Hindlimb muscle (tissue), 1 donor: ENCODE measurements at regions not wholly inside any gene's neighbourhood (a gene's known extent, or its start where the extent isn't known, plus 50 kb on each side); places are given as distances from the start of the nearest gene placed in this dataset.

Experiments used
- DNase-seq: peaks from one replicate; pipeline ENCODE4 v3.0.0-alpha.2; 2013

DNA sequence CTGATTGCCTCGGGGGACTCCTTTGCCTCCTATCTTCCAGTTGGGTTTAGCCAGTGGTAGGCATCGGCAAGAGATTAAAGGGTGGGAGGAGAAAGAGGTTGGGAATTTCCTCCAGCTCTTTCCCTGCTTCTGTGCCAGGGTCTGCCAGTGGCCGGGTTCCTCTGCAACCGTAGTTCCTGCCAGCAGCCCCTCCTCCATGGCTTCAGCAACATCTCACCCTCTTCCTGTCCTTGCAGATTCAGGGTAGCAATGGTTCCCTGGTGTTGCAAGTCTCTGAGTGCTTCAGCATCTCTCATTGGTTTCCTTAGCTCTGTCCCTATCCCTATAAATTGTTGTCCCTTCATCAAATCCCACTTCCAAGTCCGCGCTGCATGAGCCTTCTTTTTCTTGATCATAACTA lies 223.1 kb upstream of the JUN start:
- no peak for DNase-seq

DNA sequence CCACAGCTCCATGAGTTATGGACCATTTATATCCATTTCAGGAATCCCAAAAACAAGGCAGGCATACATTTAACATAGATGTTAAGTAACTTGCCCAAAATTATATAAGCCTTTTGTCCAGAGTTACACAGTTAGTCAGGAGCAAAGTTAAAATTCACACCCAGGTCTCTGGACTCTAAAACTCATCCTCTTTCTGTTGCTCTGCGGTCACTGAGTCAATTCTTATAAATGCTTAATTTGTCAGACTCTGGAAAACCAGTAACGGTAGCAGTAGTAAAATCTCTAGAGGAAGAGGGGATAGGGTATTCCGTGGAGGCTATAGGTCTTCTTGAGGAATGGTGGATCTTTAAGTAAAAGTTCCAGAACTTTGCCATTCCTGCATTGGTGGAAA lies 223.6 kb upstream of the JUN start:
- no peak for DNase-seq

DNA sequence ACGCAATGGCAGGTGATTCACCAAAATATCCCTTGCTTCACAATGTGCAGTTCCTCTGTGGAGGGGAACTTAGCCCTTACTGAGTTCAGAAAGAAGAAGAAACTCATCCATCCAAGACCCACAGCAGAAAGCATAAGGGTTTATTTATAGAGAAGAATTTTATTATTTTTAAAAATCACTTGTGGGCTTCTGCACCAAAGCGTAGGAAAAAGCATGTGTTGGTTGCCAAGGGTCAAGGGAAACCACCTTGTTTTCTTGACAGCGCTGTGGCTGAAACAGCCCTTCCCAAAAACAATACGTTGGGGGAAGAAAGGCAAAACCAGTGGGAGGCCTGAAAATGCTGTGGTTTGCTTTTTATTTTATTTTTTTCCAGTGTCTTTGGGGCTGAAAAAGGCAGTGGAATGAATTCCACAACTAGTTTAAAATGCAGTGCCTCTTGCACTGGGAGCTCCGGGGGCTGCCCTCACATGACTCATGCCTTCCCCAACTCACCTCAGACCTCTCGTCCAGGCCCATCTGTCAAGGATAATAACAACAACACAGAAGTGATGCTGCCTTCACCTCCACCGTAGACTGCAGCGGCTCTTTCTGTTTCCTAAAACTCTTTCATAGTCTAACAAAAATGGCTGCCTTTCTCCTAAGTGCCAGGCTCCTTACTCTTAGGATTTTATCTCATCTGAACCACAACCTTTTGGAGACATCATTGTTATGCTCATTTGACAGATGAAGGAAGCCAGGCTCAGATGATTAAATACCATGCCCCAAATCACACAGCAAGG lies 224.2 kb upstream of the JUN start:
- DNase-seq: no peak

DNA sequence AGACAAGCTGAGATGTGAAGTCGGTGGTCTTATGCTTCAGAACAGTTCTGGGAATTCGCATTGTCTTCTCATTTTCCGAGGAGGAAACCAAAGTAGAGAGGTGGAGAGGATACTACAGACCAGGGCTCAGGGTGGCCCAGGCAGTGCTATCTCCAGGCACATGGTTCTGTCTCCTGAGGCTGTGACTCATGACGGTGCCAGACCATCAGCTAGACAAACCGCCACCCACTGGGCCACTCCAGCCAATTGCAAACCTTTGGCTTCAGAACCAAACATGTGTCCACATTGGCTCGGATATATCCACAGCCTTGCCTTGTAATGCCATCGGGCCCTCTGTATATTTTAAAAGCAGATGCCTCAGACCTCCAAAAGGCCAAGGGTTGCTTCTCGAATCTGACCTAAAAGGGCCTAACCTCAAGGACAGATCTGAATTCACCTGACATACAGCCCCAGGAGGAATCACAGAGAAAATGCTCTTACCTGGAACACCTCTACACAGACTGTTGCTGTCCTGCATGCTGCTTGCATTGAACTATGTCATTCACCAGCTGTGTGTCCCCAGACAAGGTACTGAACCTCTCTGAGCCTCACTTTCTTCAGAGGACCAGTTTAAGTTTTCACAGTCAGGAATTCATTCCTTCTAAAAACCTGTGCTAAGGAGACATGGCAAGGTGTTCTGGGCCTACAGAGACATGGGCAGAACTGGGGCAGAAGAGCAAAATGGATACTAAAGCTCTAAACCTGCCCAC lies 224.9 kb upstream of the JUN start:
- no peak for DNase-seq

DNA sequence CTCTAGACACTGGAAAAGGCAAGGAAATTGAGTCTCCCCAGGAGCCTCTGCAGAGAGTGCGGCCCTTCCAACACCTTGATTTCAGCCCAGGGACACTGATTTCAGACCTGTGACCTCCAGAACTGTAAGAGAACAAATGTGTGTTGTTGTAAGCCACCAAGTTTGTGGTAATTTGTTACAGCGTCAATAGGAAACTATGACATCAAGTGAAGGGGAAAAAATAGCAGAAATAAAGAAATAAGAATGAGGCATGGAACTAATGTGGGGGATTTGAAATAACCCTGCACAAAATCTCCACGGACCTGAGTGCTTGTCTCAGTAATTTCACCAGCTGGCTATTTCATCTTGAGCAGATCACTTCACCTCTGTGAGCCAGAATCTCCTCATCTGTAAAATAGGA lies 227.8 kb upstream of the JUN start:
- no peak for DNase-seq

DNA sequence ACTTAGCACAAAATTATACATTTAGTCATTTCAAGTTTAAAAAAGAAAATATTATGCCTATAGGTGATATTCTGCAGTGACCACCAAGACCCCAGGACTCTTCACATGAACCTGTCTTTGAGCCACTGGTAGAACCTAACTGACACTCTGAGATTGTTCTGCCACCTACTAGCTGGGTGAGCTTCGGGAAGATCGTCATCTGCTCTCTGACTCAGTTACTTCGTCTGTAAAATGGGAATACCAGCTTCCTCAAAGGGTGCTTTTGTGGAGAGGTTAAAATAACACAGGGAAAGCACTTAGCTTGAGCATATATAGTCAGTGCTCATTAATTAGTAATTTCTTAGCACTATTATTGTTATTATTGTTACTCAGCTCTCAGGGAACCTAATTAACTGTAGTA lies 228.5 kb upstream of the JUN start:
- DNase-seq: no peak

DNA sequence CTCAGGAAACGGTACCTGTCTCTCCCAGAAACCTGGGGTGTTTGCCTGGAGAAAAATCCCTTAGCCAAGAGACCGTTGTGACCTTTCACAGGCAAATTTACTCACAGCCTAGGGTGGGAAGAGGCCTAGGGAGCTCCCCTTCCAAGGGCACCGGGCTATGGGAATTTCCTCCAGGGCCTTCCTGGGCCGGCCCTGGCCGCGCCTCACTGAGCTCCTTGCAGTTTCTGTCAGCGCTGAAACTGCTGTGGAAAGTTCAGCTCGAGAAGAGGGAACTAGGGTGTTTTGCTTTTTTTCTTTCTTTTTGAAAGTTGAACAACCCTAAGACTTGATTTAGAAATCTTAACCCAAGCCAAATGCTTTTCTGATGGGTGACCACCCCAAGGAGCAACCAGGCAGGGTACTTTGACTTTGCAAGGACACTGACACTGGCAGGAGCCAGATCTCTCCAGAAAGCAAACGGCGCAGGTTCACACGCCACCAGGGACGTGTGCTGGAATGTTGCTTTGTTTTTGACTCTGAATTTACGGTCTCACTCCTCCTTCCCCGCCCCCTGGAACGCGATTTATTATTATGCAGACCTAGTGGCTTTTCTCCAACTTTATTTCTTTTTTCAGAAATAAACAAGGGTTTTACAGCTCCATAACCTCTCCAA lies 229.6 kb upstream of the JUN start:
- DNase-seq: peak; percentile 62

DNA sequence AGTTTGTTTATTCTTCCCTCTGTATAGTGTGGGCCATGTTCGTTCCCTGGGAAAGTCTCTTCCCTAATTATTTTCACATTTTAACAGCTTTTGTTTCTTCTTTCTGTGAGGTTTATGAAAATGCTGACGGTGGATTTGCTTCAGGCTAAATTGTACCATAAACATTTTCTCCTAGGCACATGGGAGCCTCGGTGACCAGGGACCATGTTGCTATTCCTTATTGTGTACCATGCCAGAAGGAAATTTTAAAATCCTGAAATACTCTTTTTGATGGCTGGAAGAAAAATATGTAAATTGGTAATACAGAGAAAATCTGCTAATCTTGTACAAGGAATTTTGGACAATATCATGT lies 230.1 kb upstream of the JUN start:
- DNase-seq: no peak

DNA sequence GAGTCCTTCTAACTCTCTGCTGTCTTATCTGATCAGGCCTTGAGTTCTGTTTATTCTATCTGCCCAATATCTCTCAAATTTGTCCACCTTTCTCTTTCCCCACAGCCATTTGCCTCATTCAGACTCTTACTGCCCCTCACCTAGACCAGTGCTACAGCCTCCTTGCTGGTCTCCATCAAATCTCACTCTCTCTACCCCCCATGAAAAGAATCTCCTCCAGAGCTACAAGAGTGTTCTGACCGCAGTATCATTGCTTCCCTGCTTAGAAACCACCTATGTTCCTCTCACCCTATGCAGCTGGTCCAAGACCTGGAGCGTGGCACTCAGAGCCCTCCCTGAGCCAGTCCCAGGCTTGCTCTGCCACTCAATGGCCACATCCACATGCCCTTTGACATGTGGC lies 231.0 kb upstream of the JUN start:
- no peak for DNase-seq

DNA sequence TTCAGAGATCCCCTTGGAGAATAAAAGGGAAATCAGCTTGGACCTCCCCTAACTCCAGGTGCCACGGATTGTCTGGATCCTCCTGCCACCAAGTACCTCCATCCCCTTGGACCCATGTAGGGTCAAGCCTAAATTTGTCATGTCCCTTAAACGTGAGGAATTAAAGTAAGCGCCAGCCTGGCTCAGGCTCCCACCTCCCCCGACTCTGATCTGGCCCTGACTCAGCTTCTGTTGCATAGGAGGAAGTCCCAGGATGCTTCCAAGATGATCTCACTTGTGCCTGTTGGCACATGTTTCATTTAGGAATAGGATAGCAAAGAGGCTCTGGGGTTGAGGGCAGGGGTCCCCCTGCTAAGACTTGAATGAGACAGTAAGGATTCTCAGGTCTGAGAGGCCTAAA lies 231.9 kb upstream of the JUN start:
- DNase-seq: no peak

DNA sequence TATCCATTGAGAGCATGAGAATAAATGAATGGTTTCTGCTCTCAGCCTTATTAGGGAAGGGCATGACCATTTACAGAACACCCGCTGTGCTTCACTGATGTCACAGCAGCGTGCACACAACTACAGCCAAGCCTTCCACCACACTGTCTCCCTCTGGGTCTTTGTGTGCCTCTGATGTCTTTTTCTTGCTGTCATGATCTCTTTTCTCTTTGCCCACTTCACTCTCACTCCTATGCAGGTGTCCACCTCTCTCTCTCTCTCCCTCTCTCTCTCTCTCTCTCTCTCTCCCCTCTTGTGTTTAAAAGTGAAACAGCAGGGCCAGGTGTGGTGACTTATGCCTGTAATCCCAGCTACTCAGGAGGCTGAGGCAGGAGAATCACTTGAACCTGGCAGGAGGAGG lies 232.5 kb upstream of the JUN start:
- no peak for DNase-seq

DNA sequence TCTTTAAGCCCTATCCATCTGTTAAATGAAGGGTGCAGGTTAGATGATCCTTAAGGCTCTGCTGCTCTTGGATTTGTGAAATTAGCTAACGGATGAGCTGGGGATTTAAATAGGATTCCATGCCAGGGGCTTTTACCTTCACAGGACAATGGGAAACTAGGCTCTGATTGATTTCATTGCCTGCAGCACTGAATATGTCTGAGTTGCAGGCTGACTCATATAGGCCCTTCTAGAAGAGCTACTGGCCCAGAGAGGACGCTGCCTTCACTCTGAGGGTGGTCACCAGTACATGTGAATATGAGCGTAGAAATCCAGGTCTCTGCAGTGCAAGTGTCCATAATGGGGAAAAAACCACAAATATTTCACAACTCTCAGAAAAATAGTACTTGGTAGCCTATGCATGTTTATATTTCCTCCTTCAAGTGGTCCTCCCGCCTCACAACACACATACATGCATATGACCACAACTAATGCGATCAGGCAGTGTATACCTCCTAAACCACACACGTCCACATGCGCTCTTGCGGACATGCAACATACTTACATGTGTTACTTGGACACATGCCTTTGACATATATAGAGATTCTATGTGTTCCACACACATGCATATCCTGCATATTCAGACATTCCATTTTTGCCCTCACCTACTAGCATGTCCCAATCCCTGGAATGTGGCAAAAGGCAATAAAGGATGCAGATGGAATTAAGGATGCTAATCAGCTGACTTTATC lies 233.8 kb upstream of the JUN start:
- no peak for DNase-seq

DNA sequence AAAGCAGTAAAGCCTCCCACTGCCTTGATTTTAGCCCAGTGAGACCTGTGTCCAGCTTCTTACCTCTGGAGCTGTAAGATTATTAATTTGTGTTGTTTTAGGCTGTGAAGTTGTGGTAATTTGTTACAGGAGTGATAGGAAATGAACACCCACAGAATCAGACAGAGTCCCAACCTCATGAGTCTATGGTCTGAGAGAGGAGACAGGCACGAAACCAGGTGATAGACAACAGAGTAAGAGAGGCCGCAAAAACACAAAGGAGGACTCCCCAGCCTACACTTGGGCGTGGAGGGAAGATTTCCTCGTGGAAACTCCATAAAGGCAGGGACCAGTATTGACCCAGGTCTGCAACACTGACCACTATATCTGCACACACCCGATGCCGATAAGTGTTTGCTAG lies 234.6 kb upstream of the JUN start:
- no peak for DNase-seq

DNA sequence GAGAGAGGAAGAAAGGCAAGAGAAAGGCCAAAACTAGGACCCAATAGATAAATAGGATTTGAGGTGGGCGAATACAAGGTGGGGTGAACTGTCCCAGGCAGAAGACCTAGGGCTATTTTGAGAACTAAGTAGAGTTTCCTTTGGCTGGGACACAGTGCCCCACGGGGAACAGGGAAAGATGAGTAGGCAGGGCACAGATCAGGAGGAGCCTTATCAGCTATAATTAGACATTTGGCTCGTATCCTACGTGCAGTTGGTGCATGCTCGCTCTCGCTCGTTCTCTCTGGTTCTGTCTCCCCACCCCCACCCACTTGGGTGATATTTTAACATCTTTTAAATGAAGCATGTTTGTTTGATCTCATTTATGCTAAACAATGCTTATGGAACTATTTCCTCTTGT lies 235.0 kb upstream of the JUN start:
- DNase-seq: no peak

DNA sequence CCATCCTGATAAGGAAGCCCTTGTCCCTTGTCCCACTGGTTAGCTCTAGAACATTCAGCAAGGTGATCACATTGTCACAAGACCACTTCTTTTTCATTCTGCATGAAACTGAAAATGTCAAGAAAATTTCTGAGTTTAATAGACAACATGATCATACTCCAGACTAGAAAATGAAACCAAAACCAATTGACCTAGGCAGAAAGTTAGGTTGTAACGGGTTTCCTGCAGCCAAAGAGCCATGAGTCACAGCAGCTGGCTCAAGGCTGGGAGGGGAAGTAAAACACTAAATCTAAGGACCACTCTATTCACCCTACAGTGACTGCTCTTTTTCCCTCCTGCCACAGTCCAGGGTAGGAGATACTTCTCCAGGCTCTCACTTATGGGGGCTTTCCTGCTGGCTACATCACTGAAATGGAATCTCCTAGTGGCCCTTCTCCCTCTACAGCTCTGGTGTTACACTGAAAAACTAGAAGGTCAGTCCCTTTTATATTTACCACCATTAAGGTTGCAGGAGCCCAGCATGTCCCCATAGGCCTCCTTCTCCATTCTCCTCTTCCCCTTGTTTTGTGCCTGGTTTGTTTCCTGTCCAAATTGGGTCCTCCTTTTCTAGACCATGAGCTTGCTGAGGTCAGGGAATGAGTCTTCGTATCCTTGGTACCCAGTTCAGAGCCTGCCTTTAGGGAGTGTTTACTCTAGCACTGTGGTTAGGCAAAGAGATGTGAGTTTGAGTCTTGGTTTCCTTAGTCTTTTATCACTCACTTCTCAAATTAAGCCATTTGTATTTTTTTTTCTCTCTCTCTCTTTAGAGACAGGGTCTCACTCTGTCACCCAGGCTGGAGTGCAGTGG lies 236.5 kb upstream of the JUN start:
- peak; percentile 51 for DNase-seq

DNA sequence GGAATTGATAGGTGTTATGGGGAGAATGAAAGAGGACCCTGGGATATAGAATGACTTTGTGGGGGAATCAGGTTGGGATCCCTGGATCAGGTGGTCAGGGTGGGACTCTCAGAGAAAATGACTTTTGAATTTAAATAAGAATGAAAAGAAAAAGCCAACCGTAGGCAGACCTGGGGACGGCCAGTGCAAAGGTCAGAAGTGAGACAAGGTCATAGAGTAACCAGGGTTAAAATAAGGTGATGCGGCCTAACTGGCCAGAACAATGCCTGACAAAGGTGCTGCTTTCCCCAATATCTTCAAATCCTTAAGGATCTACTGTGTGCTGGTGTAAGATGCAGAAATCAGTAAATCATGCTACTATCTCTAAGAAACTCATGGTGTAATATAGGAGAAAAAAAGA lies 238.4 kb upstream of the JUN start:
- DNase-seq: no peak

DNA sequence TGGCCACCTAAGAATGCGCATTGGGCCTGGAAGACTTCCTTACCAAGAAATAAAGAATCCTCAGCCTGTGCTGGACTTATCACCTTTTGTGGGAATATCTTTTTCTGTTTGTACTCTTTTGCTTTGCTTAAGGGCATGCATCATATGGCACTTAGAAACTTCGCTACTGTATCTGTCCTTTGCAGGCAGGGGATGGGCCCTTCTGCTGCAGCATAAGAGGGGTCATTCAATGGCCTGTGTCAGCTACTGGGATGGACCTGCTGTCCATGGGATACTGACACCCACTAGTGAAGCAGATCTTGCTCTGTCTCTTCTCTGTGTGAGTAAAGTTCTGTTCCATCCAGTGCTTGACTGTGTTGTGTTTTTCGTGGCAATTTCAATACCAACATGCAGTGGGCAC lies 239.0 kb upstream of the JUN start:
- no peak for DNase-seq

DNA sequence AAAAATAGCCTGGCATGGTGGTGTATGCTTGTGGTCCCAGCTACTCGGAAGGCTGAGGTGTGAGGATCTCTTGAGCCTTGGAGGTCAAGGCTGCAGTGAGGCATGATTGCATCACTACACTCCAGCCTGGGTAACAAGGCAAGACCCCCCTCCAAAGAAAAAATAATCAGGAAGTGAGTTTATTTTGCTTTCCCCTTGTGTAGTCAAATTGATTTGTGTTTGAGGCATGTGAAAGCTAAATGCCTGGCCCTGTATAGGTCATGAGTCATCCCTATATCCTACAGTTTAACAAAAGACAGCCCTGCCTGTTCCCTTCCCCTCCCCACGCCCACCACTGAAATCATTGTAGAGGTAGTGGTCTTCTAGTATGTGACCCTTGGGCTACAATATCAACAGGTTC lies 241.4 kb upstream of the JUN start:
- no peak for DNase-seq

DNA sequence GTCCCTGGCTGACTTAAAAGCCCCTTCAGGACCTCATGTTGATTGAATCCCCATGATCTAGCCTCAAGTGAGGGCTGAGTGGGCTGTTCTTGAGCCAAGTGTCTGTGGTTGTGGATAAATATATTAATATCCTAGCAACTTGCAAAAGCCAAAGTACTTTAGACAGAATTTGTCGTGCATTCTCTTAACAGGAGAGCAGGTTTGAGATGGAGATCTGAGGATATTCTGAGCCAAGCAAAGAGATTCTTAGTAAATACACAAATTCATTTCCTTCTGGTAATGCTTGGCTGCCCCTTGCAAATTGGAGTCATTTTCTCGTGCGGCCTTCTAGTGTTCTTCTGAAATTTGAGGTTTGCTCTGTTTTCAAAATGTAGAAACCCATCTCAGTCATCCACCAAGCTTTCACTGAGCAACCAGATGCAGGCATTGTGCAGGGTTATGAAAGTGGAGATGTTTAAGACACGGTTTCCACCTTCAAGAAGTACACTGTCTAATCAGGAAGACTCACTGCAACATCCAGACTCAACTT lies 242.1 kb upstream of the JUN start:
- DNase-seq: no peak

DNA sequence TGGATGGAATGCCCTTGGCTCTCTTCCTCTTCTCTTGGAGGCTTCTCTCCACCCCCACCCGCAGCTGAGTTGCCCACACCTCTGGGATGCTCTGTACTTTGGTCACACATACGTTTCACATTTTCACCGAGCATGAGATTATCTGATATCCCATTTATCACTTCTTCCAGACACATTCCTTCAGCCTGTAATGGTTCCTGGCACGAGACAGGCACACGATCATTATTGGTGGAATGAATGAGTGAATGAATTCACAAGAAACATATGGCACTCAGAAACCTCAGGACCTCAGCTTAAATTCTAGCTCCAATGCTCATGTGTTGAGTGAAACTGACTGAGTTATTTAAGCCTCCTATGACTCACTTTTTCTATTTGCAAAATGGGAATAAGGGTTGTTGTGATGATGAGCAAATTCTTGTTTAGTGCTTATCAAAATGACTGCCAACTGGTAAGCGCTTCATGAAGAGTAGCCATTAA lies 242.7 kb upstream of the JUN start:
- no peak for DNase-seq

DNA sequence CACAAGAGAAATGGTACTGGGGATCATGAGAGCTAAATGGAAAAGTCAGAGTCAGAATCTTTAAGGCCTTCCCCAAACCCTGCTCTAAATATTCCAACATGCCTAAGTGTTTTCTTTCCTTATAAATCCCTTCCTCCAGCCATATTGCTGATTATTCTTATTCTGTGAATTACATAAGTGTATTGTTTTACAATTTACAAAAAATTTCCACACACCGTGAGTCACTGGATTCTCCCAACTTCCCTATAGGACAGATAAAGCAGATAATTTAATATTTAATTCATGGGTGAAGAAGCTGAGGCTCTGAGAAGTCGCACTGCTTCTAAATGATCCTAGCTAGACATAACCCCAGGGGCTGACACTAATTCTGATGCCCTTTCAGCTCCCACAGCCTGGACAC lies 243.3 kb upstream of the JUN start:
- no peak for DNase-seq

DNA sequence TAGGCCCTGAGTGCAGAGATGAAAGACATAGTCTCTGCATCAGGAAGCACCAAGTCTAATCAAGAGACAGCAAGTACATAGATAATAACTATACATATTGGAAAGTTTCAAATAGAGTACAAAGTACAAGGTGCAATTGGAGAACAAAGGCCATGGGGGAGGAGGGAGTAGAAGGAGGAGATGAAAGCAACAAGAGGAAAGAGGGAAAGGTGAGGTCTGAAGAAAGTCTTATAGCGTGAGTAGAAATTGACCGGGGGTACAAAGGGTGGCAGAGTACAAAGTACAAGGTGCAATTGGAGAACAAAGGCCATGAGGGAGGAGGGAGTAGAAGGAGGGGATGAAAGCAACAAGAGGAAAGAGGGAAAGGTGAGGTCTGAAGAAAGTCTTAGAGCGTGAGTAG lies 244.2 kb upstream of the JUN start:
- no peak for DNase-seq
